ENCODE measurements at regions not wholly inside any gene's neighbourhood (a gene's known extent, or its start where the extent isn't known, plus 50 kb on each side); places are given as distances from the start of the nearest gene placed in this dataset.

DNA sequence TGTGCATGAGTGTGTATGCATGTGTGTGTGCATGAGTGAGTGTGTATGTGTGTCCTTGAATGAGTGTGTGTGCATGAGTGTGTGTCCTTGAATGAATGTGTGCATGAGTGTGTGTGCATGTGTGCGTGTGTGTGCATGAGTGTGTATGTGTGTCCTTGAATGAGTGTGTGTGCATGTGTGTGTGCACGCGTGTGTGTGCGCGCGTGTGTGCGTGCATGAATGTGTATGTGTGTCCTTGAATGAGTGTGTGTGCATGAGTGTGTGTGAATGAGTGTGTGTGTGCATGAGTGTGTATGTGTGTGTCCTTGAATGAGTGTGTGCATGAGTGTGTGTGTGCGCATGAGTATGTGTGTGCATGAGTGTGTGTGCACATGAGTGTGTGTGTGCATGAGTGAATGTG, 271.9 kb downstream of the RNF144A start:
- H2AFZ ChIP-seq (ENCODE audit: low read depth, low read length), result no peak overlapping the region
- DNase-seq (ENCODE audit: extremely low read depth in 1 of 4, low spot score in 3 of 4), result no peak
- no peaks in the 10 kb centered on the region for H3K4me1 ChIP-seq (replicated peaks in 1 of 2; ENCODE audit: control insufficient read depth in 2 of 2, insufficient read depth in 2 of 2, low read length in 2 of 2)
- POLR2A ChIA-PET, result no interaction called here
- no peaks in the 10 kb centered on the region for H4K20me1 ChIP-seq (replicated peaks; ENCODE audit: control insufficient read depth, insufficient read depth, low read length)
- H3K27me3 ChIP-seq (ENCODE audit: control insufficient read depth in 2 of 2, insufficient read depth in 2 of 2, low read length in 2 of 2), result no peaks in the 10 kb centered on the region
- no peak overlapping the region for H3K27ac ChIP-seq (ENCODE audit: extremely low read depth, low read depth, low read length)
- TF ChIP-seq, protein P1, sequence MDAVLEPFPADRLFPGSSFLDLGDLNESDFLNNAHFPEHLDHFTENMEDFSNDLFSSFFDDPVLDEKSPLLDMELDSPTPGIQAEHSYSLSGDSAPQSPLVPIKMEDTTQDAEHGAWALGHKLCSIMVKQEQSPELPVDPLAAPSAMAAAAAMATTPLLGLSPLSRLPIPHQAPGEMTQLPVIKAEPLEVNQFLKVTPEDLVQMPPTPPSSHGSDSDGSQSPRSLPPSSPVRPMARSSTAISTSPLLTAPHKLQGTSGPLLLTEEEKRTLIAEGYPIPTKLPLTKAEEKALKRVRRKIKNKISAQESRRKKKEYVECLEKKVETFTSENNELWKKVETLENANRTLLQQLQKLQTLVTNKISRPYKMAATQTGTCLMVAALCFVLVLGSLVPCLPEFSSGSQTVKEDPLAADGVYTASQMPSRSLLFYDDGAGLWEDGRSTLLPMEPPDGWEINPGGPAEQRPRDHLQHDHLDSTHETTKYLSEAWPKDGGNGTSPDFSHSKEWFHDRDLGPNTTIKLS (IDR thresholded peaks at IDR 0.05; ENCODE audit: borderline replicate concordance, low read depth), result no peak
- TF ChIP-seq HDAC6 (IDR thresholded peaks at IDR 0.05; ENCODE audit: low read depth, low read length) (no peak), DMBX1 (CRISPR knock-in tag; IDR thresholded peaks at IDR 0.05; ENCODE audit: borderline replicate concordance) (no peak), CHD2 (IDR thresholded peaks at IDR 0.05; ENCODE audit: low read depth, low read length) (no peak), CBX5 (IDR thresholded peaks at IDR 0.05; ENCODE audit: borderline replicate concordance, low read depth) (no peak), MEF2D (tag; conservative IDR thresholded peaks at IDR 0.05; ENCODE audit: low read depth) (no peak), CBX2 (IDR thresholded peaks at IDR 0.05; ENCODE audit: insufficient read depth, low read length, poor library complexity, severe bottlenecking) (no peak), ZC3H11A (IDR thresholded peaks at IDR 0.05; ENCODE audit: low read depth, low read length) (no peak), ZFX (CRISPR knock-in tag; IDR thresholded peaks at IDR 0.05) (no peak), ELF4 (CRISPR knock-in tag; IDR thresholded peaks at IDR 0.05) (no peak), ILK (tag; IDR thresholded peaks at IDR 0.05; ENCODE audit: borderline replicate concordance, low read depth) (no peak), ELF2 (CRISPR knock-in tag; IDR thresholded peaks at IDR 0.05) (no peak), ZNF212 (CRISPR knock-in tag; IDR thresholded peaks at IDR 0.05) (no peak), HIVEP1 (CRISPR knock-in tag; IDR thresholded peaks at IDR 0.05) (no peak), RNF2 (IDR thresholded peaks at IDR 0.05) (no peak)
- TF ChIP-seq, protein P2, sequence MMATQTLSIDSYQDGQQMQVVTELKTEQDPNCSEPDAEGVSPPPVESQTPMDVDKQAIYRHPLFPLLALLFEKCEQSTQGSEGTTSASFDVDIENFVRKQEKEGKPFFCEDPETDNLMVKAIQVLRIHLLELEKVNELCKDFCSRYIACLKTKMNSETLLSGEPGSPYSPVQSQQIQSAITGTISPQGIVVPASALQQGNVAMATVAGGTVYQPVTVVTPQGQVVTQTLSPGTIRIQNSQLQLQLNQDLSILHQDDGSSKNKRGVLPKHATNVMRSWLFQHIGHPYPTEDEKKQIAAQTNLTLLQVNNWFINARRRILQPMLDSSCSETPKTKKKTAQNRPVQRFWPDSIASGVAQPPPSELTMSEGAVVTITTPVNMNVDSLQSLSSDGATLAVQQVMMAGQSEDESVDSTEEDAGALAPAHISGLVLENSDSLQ (IDR thresholded peaks at IDR 0.05), result no peak
- H3K9me3 ChIP-seq (replicated peaks; ENCODE audit: control insufficient read depth, insufficient read depth, low read depth, low read length), result no peaks in the 10 kb centered on the region
- H3K79me2 ChIP-seq (ENCODE audit: control insufficient read depth, insufficient read depth, low read length), result no peaks in the 10 kb centered on the region
- intact Hi-C loops (cut with micrococcal nuclease), result no loop called here
- H3K9ac ChIP-seq (ENCODE audit: insufficient read depth in 1 of 2, low read depth in 2 of 2, low read length in 2 of 2), result no peak overlapping the region
- FAIRE-seq, result no peak
- H3K9me1 ChIP-seq (ENCODE audit: control insufficient read depth, insufficient read depth, low read length), result no peaks in the 10 kb centered on the region
- CTCF ChIA-PET (ENCODE audit: low intra/inter-chr PET ratio), result no interaction called here
- WGBS (ENCODE audit: insufficient coverage, low coverage, missing lambda C conversion rate), result no CpG with 5 or more reads among the region's 8 CpGs
- H3K4me2 ChIP-seq (ENCODE audit: insufficient read depth, low read length), result no peak overlapping the region
- no peak for ATAC-seq
- H3K36me3 ChIP-seq (ENCODE audit: control insufficient read depth, insufficient read depth, low read length), result no peaks in the 10 kb centered on the region
- BruUV-seq (replicated peaks), result no TSS peak
- in situ Hi-C loops (cut with MboI), result no loop called here
- no peak overlapping the region for H3K4me3 ChIP-seq

All from K562 (cell line).